Endothelial cell of umbilical vein (primary cell): ENCODE measurements at regions not wholly inside any gene's neighbourhood (a gene's known extent, or its start where the extent isn't known, plus 50 kb on each side); places are given as distances from the start of the nearest gene placed in this dataset.

Source experiments
- BruUV-seq: library from RNA; stranded (reverse); fragments of 400-500 nt; replicated peaks from 2 replicates; lab custom pipeline; 2021; lab: Mats Ljungman, UMichigan
- CTCF ChIA-PET: fragments of 300-600, 350-600 bp; sonication (Branson Sonifier 250); formaldehyde crosslinking; loops from one replicate; lab custom pipeline; 2021; ENCODE audit warnings: antibody characterized with exemption, inconsistent platforms; lab: Charles Lee
- POLR2A ChIA-PET: fragments of 300-600, 350-600 bp; sonication (Branson Sonifier 250); formaldehyde crosslinking; loops from one replicate; lab custom pipeline; 2021; ENCODE audit warnings: antibody characterized with exemption, inconsistent platforms; lab: Charles Lee
- DNase-seq: peaks from one replicate; pipeline ENCODE4 v3.0.0-alpha.2; 2011; ENCODE audit warnings: low read depth, low spot score
- FAIRE-seq: peaks from 2 replicates; lab custom pipeline; 2011; peaks lifted over from hg19 to GRCh38; lab: Jason Lieb, UNC
- H2AFZ ChIP-seq: 2 replicates; pipeline ENCODE4 v1.6.0; 2012; ENCODE audit warnings: low read depth, low read length, control low read depth, inconsistent platforms
- H3K27ac ChIP-seq: 2 replicates; pipeline ENCODE4 v1.5.1; 2011; ENCODE audit warnings: low read depth, mild to moderate bottlenecking, control low read depth, low read length, moderate library complexity; ENCODE audit not compliant: insufficient read depth
- H3K27me3 ChIP-seq, 2 experiments: 2 replicates each; pipeline versions ENCODE4 v1.6.0 to v1.6.1; 2011; ENCODE audit warnings: low read length in 2 of 2, mixed read lengths in 1 of 2; ENCODE audit not compliant: control insufficient read depth in 2 of 2, insufficient read depth in 2 of 2
- H3K36me3 ChIP-seq, 2 experiments: 2 replicates in 1 of 2; 3 replicates in 1 of 2; pipeline ENCODE4 v1.5.1; 2011; ENCODE audit warnings: low read length in 2 of 2, mild to moderate bottlenecking in 1 of 2, moderate library complexity in 1 of 2; ENCODE audit not compliant: control insufficient read depth in 2 of 2, insufficient read depth in 2 of 2; ENCODE audit errors: extremely low read depth in 1 of 2
- H3K4me1 ChIP-seq: 3 replicates; pipeline ENCODE4 v1.5.1; 2011; ENCODE audit warnings: mild to moderate bottlenecking, low read length; ENCODE audit not compliant: control insufficient read depth, insufficient read depth; ENCODE audit errors: extremely low read depth
- H3K4me2 ChIP-seq: 2 replicates; pipeline ENCODE4 v1.6.1; 2011; ENCODE audit warnings: low read length, control low read depth, mixed read lengths; ENCODE audit not compliant: insufficient read depth
- H3K4me3 ChIP-seq, 3 experiments: fragments of 200-600 bp in 1 of 3; sonication (generic), shearing (Covaris generic) in 1 of 3; replicated peaks in 1 of 3; 2 replicates each; pipeline ENCODE4 v1.5.1; 2011 to 2016; ENCODE audit warnings: control low read depth in 3 of 3, low read length in 3 of 3, mild to moderate bottlenecking in 2 of 3, inconsistent platforms in 1 of 3, low read depth in 1 of 3, moderate library complexity in 1 of 3; ENCODE audit not compliant: insufficient read depth in 1 of 3
- H3K79me2 ChIP-seq: 2 replicates; pipeline ENCODE4 v1.6.0; 2012; ENCODE audit warnings: low read length, inconsistent platforms; ENCODE audit not compliant: control insufficient read depth, insufficient read depth
- H3K9ac ChIP-seq: replicated peaks from 2 replicates; pipeline ENCODE3; 2011; ENCODE audit warnings: low read length, control low read depth; ENCODE audit not compliant: insufficient read depth; ENCODE audit errors: extremely low read depth
- H3K9me1 ChIP-seq: replicated peaks from 3 replicates; pipeline ENCODE4 v1.6.0; 2011; ENCODE audit warnings: mild to moderate bottlenecking, low read length; ENCODE audit not compliant: control insufficient read depth, insufficient read depth; ENCODE audit errors: extremely low read depth
- H3K9me3 ChIP-seq: replicated peaks from 2 replicates; pipeline ENCODE4 v1.5.1; 2012; ENCODE audit warnings: low read length, inconsistent platforms; ENCODE audit not compliant: control insufficient read depth, insufficient read depth
- H4K20me1 ChIP-seq: replicated peaks from 2 replicates; pipeline ENCODE3; 2011; ENCODE audit warnings: mild to moderate bottlenecking, low read length; ENCODE audit not compliant: control insufficient read depth, insufficient read depth; ENCODE audit errors: extremely low read depth
- CTCF ChIP-seq, 2 donors: IDR thresholded peaks; 1 replicate in 1 of 2; 2 replicates in 1 of 2; pipeline ENCODE4 v1.5.1; 2011; ENCODE audit warnings: low read length in 2 of 2, mild to moderate bottlenecking in 2 of 2, moderate library complexity in 2 of 2, control low read depth in 1 of 2, inconsistent platforms in 1 of 2, low read depth in 1 of 2; ENCODE audit not compliant: insufficient read depth in 1 of 2; ENCODE audit errors: extremely low read depth in 1 of 2
- EZH2 ChIP-seq: IDR thresholded peaks from 2 replicates; pipeline ENCODE4 v1.6.1; 2012; ENCODE audit warnings: borderline replicate concordance, low read depth, mild to moderate bottlenecking, moderate library complexity, low read length, inconsistent platforms; ENCODE audit not compliant: severe bottlenecking
- FOS ChIP-seq: IDR thresholded peaks from 2 replicates; pipeline ENCODE4 v1.6.1; 2011; ENCODE audit warnings: mild to moderate bottlenecking, low read length, moderate library complexity, borderline replicate concordance; ENCODE audit not compliant: insufficient read depth
- GATA2 ChIP-seq: IDR thresholded peaks from 2 replicates; pipeline ENCODE4 v1.7.0; 2011; ENCODE audit warnings: low read depth, mild to moderate bottlenecking, moderate library complexity, mixed read lengths, low read length; ENCODE audit not compliant: insufficient read length, insufficient read depth
- JUN ChIP-seq: IDR thresholded peaks from 2 replicates; pipeline ENCODE4 v1.6.1; 2011; ENCODE audit warnings: borderline replicate concordance, low read depth; ENCODE audit not compliant: insufficient read length, insufficient read depth
- POLR2A ChIP-seq: IDR thresholded peaks from 2 replicates; pipeline ENCODE4 v1.6.1; 2012; ENCODE audit warnings: low read depth, mild to moderate bottlenecking, control low read depth, low read length
- POLR2AphosphoS5 ChIP-seq: IDR thresholded peaks from 2 replicates; pipeline ENCODE4 v1.6.1; 2012; ENCODE audit warnings: low read depth, mild to moderate bottlenecking, control low read depth, low read length, moderate library complexity; ENCODE audit not compliant: insufficient read depth
- dilution Hi-C: fragments of 300-500 bp; cut with MboI; formaldehyde crosslinking; loops from one replicate; pipeline ENCODE4 v1.15.0; 2019; ENCODE audit warnings: low sequenced_read_pairs; ENCODE audit not compliant: extremely low pct_ligation_motif_present
- intact Hi-C: fragments of 100-400 bp; cut with micrococcal nuclease; formaldehyde crosslinking; loops from one replicate; pipeline ENCODE4 v1.10.0; 2022

DNA sequence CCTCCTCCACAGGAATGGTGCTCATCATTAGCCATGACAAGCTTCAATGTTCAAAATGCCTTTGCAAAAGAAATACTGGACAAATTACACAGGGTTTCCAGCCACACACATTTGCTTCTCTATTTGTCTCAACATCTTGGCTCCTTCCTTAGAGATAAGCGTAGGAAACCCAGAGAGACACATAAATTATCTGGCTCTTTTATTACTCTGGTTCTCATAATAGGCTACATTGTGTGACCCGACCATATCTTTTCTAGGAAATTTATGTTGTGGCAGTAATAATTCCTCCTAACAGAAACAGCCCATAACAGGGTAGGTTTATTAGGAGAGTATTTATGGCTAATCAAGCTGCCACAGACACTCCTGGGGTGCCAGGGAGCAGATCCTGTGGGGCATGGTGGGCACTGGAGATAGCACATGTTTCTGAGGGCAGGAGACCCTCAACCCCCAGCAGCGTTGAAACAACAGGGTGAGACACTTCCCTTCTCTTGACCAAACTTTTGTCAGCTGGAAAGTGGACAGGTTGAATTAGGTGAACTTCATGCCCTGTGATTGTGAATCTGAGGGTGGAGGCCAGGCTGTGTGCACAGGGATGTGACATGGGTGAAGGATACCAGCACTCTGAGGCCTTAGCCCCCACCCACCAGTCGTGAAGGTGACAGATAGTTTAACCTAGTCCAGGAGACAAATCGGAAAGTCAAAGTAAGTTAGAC, 295.9 kb upstream of the ZNF32 start:
- no peaks in the 10 kb centered on the region for H3K36me3 ChIP-seq
- H3K9me1 ChIP-seq = no peaks in the 10 kb centered on the region
- ChIA-PET CTCF (interaction anchor here (1.2 kb wide), 1 partner anchor 254 kb away, joined by 3 read pairs; no protein-coding TSS in a partner anchor), POLR2A (no interaction called here)
- TF ChIP-seq POLR2A (no peak), GATA2 (no peak), EZH2 (no peak), JUN (no peak), FOS (no peak), POLR2AphosphoS5 (no peak)
- no peak for DNase-seq
- no peak overlapping the region for H3K9ac ChIP-seq
- no peak overlapping the region for H3K4me3 ChIP-seq
- no peaks in the 10 kb centered on the region for H4K20me1 ChIP-seq
- peaks cover 3% of the 10 kb centered on the region for H3K4me1 ChIP-seq
- dilution Hi-C loops = no loop called here
- no peak overlapping the region for H3K4me2 ChIP-seq
- no peaks in the 10 kb centered on the region for H3K9me3 ChIP-seq
- no peak overlapping the region for H3K27ac ChIP-seq
- intact Hi-C loops = no loop called here
- H3K79me2 ChIP-seq = no peaks in the 10 kb centered on the region
- no TSS peak for BruUV-seq
- no peak for FAIRE-seq
- no peak overlapping the region for H2AFZ ChIP-seq
- peaks cover 0 to 4% of the 10 kb centered on the region in 2 experiments for H3K27me3 ChIP-seq

- no peak for FAIRE-seq
- POLR2A ChIA-PET = no interaction called here
These were observed 295.2 kb upstream of the ZNF32 start for GRCh38 chr10:43943818-43944360.

More at GRCh38 chr10:43943818-43944360, 295.2 kb upstream of the ZNF32 start:
- Histone ChIP-seq H3K27ac (no peak overlapping the region), H3K79me2 (no peaks in the 10 kb centered on the region), H3K9ac (no peak overlapping the region), H3K4me2 (no peak overlapping the region), H3K4me3 (no peak overlapping the region), H2AFZ (no peak overlapping the region), H4K20me1 (no peaks in the 10 kb centered on the region), H3K36me3 (no peaks in the 10 kb centered on the region), H3K27me3 (peaks cover 0 to 4% of the 10 kb centered on the region in 2 experiments), H3K4me1 (no peaks in the 10 kb centered on the region), H3K9me3 (no peaks in the 10 kb centered on the region), H3K9me1 (no peaks in the 10 kb centered on the region)
- no peak for TF ChIP-seq POLR2A
- no peak for TF ChIP-seq POLR2AphosphoS5
- TF ChIP-seq CTCF (IDR thresholded peaks at IDR 0.05; ENCODE audit: extremely low read depth in 1 of 2, insufficient read depth in 1 of 2, low read depth in 1 of 2, low read length in 2 of 2) = no peak
- no peak for TF ChIP-seq JUN
- no peak for DNase-seq
- dilution Hi-C loops (no loop called here), intact Hi-C loops (no loop called here)
- CTCF ChIA-PET = interaction anchor here (1.2 kb wide), 1 partner anchor 254 kb away, joined by 3 read pairs; no protein-coding TSS in a partner anchor
- BruUV-seq = no TSS peak
